ENCODE measurements at regions not wholly inside any gene's neighbourhood (a gene's known extent, or its start where the extent isn't known, plus 50 kb on each side); places are given as distances from the start of the nearest gene placed in this dataset.

DNA sequence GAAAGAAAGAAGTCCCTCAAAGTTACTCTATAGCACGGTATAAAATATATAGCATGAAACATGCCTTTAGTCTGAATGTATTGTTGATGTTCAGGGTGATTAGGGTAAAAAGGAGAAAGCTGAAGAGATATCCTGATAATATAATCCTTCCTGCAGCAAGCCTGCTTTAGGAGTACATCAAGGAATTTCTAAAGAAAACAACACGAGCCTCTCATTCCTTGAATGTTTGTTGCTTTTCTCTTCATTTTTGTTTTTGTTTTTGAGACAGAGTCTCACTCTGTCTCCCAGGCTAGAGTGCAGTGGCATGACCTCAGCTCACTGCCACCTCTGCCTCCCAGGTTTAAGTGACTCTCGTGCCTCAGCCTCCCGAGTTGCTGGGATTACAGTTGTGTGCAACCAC is 79.1 kb downstream of the CD164 start:
- peaks cover 0 to 41% of the 10 kb centered on the region in 2 donors for H3K4me1 ChIP-seq
- TF ChIP-seq CTCF (IDR thresholded peaks at IDR 0.05), result no peak
- peak overlapping the region in 1 of 2 donors; percentile 61 for H3K27ac ChIP-seq

DNA sequence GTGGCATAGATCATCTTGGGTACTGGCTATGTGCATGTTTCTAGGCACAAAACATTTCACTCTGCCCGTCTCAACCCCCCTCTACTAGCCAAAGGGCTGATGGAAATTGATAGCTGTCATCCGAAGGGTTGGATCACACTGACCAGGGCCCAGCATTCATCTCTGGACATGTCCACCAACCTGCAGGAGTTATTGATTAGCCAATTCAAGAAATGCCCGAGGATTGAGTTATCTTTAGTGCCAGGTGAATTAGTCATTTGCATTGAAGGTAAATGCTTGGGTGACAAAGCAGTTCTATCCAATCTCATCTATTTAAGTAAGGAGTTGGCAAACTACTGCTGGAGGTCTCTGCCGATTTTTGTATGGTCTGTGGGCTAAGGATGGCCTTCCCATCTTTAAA is 80.1 kb downstream of the CD164 start:
- no peak for DNase-seq (ENCODE audit: low spot score)
- H3K4me1 ChIP-seq, result peaks cover 0 to 41% of the 10 kb centered on the region in 2 donors
- H3K4me3 ChIP-seq, result no peak overlapping the region
- H3K9me3 ChIP-seq, result no peaks in the 10 kb centered on the region
- no peaks in the 10 kb centered on the region for H3K27me3 ChIP-seq
- H3K27ac ChIP-seq, result no peak overlapping the region
- no peak for TF ChIP-seq CTCF (IDR thresholded peaks at IDR 0.05)
- H3K36me3 ChIP-seq, result no peaks in the 10 kb centered on the region

More for the DNA sequence above, 79.1 kb downstream of the CD164 start:
- Histone ChIP-seq H3K27me3 (no peaks in the 10 kb centered on the region), H3K4me3 (no peak overlapping the region), H3K36me3 (no peaks in the 10 kb centered on the region), H3K9me3 (no peaks in the 10 kb centered on the region)
- no peak for DNase-seq (ENCODE audit: low spot score)

DNA sequence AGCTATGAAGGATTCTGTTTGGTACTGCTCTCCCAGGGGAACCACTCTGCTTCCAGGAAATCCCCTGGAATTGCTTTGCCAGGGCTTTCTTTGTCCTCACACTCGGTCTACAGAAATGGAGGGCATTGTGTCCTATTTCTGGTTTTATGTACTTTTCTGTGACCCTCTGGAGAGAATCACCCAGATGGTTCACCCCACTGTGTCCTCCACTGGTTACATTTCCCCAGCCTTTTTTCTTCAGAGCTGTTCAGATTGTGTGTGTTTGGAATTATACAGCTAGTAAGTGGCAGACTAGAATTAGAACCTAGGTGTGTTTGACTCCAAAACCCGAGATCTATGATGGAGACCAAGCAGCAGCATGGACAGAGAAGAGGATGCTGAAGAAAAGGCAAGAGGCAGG is 80.8 kb downstream of the CD164 start:
- H3K27me3 ChIP-seq, result no peaks in the 10 kb centered on the region
- no peak overlapping the region for H3K4me3 ChIP-seq
- H3K36me3 ChIP-seq, result no peaks in the 10 kb centered on the region
- H3K9me3 ChIP-seq, result no peaks in the 10 kb centered on the region
- no peak for DNase-seq (ENCODE audit: low spot score)
- peaks cover 0 to 41% of the 10 kb centered on the region in 2 donors for H3K4me1 ChIP-seq
- H3K27ac ChIP-seq, result peak overlapping the region; percentile 76 to 91
- TF ChIP-seq CTCF (IDR thresholded peaks at IDR 0.05), result no peak

DNA sequence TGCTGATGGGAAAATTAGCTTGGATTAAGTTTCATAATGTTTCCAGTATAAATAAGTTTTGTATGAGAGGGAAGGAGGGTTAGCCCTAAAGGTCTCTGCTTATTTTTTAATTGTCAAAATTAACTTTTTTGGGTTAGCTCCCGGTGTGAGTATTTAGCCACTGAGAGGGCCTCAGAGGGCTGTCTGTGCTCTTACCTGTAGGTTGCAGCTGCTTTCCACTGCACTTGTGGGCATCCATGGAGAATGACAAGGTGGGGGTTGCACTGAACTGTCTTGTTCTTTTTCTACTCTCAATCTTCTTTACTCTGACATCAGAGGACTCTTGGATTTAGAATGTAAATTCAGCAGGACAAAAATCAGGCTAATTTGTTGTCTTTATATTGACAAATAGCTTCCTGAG is 81.4 kb downstream of the CD164 start:
- DNase-seq (ENCODE audit: low spot score), result no peak
- H3K9me3 ChIP-seq, result no peaks in the 10 kb centered on the region
- peaks cover 0 to 41% of the 10 kb centered on the region in 2 donors for H3K4me1 ChIP-seq
- H3K27me3 ChIP-seq, result no peaks in the 10 kb centered on the region
- H3K36me3 ChIP-seq, result no peaks in the 10 kb centered on the region
- peak overlapping the region; percentile 76 to 91 for H3K27ac ChIP-seq
- TF ChIP-seq CTCF (IDR thresholded peaks at IDR 0.05), result no peak
- no peak overlapping the region for H3K4me3 ChIP-seq

- no peak for TF ChIP-seq CTCF (IDR thresholded peaks at IDR 0.05)
- no peaks in the 10 kb centered on the region for H3K36me3 ChIP-seq
- no peak for DNase-seq (ENCODE audit: low spot score)
- peak overlapping the region; percentile 76 to 91 for H3K27ac ChIP-seq
- no peaks in the 10 kb centered on the region for H3K9me3 ChIP-seq
- no peak overlapping the region for H3K4me3 ChIP-seq
- H3K27me3 ChIP-seq, result no peaks in the 10 kb centered on the region
- peaks cover 0 to 39% of the 10 kb centered on the region in 2 donors for H3K4me1 ChIP-seq
Observed at GRCh38 chr6:109299776-109300564, 82.3 kb downstream of the CD164 start.

DNA sequence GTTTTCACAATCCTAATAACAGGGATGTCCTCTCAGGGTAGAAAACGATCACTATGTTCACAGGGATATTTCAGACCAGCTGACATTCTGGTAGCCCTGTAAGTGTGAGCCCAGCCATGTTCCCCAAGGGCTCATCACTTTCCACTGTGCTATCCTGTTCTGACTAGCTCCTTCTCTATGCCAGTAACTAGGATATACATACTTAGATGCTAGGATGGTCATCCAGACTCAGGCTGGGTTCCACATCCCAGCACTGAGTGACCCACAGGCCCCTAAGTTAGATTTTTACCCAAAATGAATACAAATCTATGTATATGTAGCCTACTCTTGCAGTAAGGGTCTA is 83.0 kb downstream of the CD164 start:
- Histone ChIP-seq H3K27me3 (no peaks in the 10 kb centered on the region), H3K27ac (peak overlapping the region; percentile 76 to 91), H3K9me3 (no peaks in the 10 kb centered on the region), H3K36me3 (no peaks in the 10 kb centered on the region), H3K4me3 (no peak overlapping the region), H3K4me1 (peaks cover 0 to 32% of the 10 kb centered on the region in 2 donors)
- DNase-seq (ENCODE audit: low spot score), result no peak
- no peak for TF ChIP-seq CTCF (IDR thresholded peaks at IDR 0.05)

All from right atrium auricular region (tissue), 2 donors.